GM18505 (cell line): ENCODE measurements at regions not wholly inside any gene's neighbourhood (a gene's known extent, or its start where the extent isn't known, plus 50 kb on each side); places are given as distances from the start of the nearest gene placed in this dataset.

ENCODE experiments used
- ATAC-seq: cut with Tn5 transposase; IDR thresholded peaks from one replicate; pipeline ENCODE4 v1.9.1; 2021; ENCODE audit not compliant: unreplicated experiment
- POLR2A ChIP-seq: IDR thresholded peaks from 4 replicates; pipeline ENCODE4 v1.6.1; 2011; ENCODE audit warnings: borderline replicate concordance; ENCODE audit not compliant: insufficient read depth, insufficient read length; ENCODE audit errors: extremely low read depth

DNA sequence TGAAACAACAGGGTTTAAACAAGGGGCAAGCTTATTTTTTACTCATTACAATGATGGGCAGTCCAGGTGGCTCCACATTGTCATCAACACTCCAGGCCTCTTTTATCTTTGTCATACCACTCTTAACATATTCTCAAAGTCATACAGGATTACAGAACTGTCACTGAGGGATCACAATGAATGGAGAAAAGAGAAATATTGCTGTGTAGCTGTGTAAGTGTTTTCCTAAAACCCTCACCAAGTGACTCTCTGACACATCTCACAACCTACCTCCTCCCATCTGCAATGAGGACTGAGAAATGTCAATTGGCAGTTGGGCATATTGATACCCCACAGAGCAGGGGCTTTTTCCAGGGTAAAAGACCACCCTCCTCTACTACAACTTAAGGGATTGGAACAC lies 562.1 kb downstream of the TBC1D4 start:
- ATAC-seq, result no peak

DNA sequence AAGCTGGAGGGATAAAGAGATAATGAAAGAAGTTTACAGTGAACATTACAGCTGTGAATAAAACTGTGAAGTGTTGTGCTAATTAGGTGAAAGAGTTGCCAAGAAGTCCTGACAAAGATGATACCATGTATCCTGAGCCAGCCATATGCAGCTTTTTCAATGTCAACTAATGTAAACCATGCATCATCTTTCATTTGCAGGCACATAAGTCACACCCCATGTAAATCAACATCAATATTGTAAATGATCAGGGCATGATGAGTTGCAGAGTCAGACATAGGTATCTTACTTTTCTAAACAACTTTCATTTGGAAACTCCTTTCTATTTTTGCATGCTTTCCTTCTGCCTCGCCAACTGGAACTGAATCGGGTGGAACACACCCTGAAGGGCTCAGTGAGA lies 569.1 kb downstream of the TBC1D4 start:
- TF ChIP-seq POLR2A, result no peak
- no peak for ATAC-seq

More for the DNA sequence above, 562.1 kb downstream of the TBC1D4 start:
- TF ChIP-seq POLR2A, result no peak

DNA sequence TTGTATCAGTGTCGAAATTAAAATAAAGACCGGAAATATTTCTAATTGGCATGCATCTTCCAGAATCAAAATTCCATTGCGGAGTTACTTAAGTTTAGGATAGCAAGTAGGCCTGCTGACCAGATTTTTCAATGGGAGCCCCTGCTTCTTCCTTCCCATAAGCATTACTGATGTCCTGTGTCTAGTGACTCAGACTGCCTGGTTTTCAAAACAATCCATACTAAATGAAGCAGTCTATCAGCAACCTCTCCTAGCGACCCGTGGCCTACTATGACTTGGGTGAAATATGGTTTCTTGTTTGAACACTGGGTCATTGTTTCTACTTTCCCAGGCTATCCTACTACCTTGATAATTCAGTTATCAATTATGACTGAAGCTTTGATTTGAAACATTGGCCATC lies 571.6 kb downstream of the TBC1D4 start:
- no peak for ATAC-seq

DNA sequence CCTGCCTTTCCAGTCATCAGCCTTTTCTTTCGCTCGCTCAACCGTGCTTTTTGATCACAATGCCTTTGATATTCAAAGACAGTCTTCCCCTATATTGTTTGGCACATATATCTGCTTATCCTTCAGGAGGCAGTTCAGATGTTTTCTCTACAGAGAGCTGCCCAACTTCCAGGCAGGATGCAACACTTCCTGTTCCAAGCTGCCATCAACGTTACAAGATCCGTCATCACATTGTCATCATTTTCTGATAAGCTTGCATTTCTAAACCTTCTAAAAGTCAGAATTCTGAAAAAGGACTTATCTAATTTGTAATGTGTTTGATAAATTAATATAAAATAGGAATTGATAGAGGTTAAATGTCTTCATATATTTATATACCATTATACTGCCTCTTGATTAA lies 574.2 kb downstream of the TBC1D4 start:
- no peak for TF ChIP-seq POLR2A
- no peak for ATAC-seq

More for the DNA sequence above, 571.6 kb downstream of the TBC1D4 start:
- no peak for TF ChIP-seq POLR2A

GRCh38 chr13:74904556-74904955 lies 577.4 kb downstream of the TBC1D4 start:
- no peak for TF ChIP-seq POLR2A
- no peak for ATAC-seq

GRCh38 chr13:74895042-74895796 lies 586.8 kb downstream of the TBC1D4 start:
- ATAC-seq, result no peak

GRCh38 chr13:74892096-74892495 lies 589.9 kb downstream of the TBC1D4 start:
- no peak for TF ChIP-seq POLR2A
- no peak for ATAC-seq

More at GRCh38 chr13:74895042-74895796, 586.8 kb downstream of the TBC1D4 start:
- TF ChIP-seq POLR2A, result no peak

DNA sequence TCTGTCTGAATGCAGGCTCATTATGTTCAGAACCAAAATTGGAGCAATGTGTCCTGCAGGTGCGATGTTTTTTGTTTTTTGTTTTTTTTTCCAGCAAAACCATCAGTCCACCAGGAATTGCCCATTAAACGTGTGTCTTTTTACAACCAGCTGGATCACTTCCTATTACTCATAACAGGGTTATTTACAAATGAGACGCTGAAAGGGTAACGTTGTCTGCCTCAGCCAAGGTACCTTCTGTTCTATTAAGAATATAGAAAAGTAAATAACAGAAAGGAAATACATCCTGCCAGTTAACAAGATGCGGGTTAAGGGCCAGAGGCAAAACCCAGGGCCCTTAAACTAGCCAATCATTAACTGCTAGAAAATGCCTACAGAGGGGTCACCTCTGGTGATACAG lies 590.4 kb downstream of the TBC1D4 start:
- no peak for TF ChIP-seq POLR2A
- no peak for ATAC-seq

GRCh38 chr13:74889321-74889720 lies 592.6 kb downstream of the TBC1D4 start:
- TF ChIP-seq POLR2A, result no peak
- no peak for ATAC-seq

DNA sequence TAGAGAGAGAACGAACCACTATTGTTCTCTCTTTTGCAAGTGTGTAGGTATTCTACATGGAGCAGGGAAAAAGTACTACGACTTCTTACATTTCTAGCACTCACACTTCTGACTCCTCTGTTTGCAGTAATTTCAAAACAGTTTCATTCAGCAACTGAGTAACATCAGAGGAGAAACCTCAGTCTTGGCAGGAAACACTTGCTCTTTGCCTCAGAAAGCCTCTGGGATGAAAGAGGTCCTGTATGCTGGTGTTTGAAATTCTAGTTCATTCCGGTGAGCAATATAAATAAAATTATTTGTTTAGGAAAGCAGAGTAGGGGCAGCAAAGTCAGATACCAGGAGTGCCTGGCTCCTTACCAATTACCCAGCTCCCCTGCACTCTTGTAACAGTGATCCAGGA lies 595.5 kb downstream of the TBC1D4 start:
- TF ChIP-seq POLR2A, result no peak
- ATAC-seq, result no peak

DNA sequence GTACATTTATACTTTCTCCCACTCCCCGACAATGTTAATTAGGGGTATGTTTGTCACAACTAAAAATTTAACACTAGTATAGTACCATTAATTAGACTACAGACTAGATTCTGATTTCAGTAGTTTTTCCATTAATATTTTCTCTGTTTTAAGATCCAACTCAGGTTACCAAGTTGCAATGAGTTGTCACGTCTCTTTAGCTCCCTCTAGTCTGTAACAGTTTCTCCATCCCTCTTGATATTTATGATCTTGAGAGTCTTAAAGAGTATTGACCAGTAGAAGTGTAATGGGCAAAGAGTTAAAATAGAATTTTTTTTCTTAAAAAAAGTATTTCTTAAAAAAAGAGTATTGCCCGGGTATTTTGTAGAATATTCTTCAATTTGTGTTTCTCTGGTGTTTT lies 598.1 kb downstream of the TBC1D4 start:
- no peak for ATAC-seq
- TF ChIP-seq POLR2A, result no peak

GRCh38 chr13:74871369-74872070 lies 610.4 kb downstream of the TBC1D4 start:
- TF ChIP-seq POLR2A, result no peak
- ATAC-seq, result no peak

GRCh38 chr13:74870865-74871264 lies 611.1 kb downstream of the TBC1D4 start:
- ATAC-seq, result no peak
- no peak for TF ChIP-seq POLR2A

GRCh38 chr13:74869846-74870245 lies 612.1 kb downstream of the TBC1D4 start:
- no peak for TF ChIP-seq POLR2A
- no peak for ATAC-seq
